Progenitor cell of endocrine pancreas (in vitro differentiated cells): ENCODE measurements at regions not wholly inside any gene's neighbourhood (a gene's known extent, or its start where the extent isn't known, plus 50 kb on each side); places are given as distances from the start of the nearest gene placed in this dataset.
"Not testable (repeated sequence)": the region's sequence is repeated elsewhere in the genome, so short reads cannot be mapped to it uniquely, and the experiment has no call there.

ENCODE experiments used
- DNase-seq: peaks from one replicate; pipeline ENCODE4 v3.0.0; 2021; ENCODE audit warnings: low spot score; ENCODE audit not compliant: unreplicated experiment
- H3K27ac Mint-ChIP-seq: 2 replicates; pipeline ENCODE4 v1.8.0; 2021; ENCODE audit warnings: mild to moderate bottlenecking, moderate library complexity, mixed read lengths
- H3K27me3 Mint-ChIP-seq: 2 replicates; pipeline ENCODE4 v1.8.0; 2021; ENCODE audit warnings: mixed read lengths
- H3K36me3 Mint-ChIP-seq: 2 replicates; pipeline ENCODE4 v1.8.0; 2022; ENCODE audit warnings: mixed read lengths; ENCODE audit not compliant: insufficient read depth
- H3K4me1 Mint-ChIP-seq: 2 replicates; pipeline ENCODE4 v1.8.0; 2021; ENCODE audit warnings: low read depth, mixed read lengths
- H3K4me3 Mint-ChIP-seq: 2 replicates; pipeline ENCODE4 v1.8.0; 2021; ENCODE audit warnings: low read depth, mild to moderate bottlenecking, moderate library complexity, mixed read lengths
- H3K9me3 Mint-ChIP-seq: 2 replicates; pipeline ENCODE4 v1.8.0; 2021; ENCODE audit warnings: low read depth, mixed read lengths
- CTCF ChIP-seq: fragments of 200-600 bp; sonication (generic); IDR thresholded peaks from one replicate; pipeline ENCODE4 v1.5.0; 2021; ENCODE audit warnings: antibody characterized with exemption, mild to moderate bottlenecking; ENCODE audit not compliant: unreplicated experiment

DNA sequence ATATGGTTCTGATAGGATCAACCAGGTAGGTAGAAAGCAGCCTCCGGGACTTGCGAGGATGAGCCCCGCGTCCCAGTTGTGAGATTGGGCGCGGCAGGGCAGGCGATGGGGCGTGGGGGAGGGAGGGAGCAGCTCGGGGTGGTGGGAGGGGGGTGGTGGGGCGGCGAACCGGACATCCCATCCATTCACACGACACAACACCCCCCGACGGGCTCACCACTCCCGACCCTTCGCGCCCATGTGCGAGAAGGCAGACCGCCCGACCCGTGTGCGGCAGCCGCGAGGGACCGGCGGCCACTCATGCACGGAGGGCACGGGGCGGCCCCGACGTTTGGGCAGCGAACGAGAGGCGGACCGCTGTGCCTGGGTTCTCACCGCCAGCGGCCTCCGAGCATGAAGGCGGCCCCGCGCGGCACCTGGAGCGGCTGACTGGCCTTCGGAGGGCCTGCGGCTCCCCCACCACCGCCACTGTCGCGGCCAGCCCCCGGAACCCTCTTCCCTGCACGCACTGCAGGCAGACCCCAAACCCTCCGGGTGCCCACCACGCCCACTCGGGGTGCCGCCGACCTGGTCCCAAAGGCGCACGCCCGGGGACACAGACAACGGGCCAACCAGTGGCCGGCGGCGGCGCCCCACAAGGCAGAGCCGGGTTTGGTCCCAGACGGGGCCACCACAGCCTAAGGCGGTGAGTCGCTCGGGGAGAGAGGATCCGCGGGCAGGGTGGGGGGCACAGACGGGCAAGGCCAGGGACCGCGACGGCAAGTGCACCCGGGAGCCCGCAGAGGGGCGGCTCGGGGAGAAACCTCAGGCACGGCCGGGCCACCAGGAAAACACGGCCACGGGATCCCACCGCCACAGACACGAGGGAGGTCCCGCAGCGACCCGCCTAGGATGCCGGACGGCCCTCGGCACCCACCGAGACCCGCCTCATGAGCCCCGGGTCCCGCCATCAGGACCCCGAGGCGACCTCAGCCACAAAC is 769.2 kb upstream of the DEFB115 start:
- Mint-ChIP-seq H3K27me3 (no peaks in the 10 kb centered on the region), H3K27ac (no peak overlapping the region), H3K4me1 (no peaks in the 10 kb centered on the region), H3K9me3 (peaks cover 30% of the 10 kb centered on the region), H3K4me3 (no peak overlapping the region), H3K36me3 (peaks cover 11% of the 10 kb centered on the region)
- DNase-seq: no peak
- TF ChIP-seq CTCF: no peak

DNA sequence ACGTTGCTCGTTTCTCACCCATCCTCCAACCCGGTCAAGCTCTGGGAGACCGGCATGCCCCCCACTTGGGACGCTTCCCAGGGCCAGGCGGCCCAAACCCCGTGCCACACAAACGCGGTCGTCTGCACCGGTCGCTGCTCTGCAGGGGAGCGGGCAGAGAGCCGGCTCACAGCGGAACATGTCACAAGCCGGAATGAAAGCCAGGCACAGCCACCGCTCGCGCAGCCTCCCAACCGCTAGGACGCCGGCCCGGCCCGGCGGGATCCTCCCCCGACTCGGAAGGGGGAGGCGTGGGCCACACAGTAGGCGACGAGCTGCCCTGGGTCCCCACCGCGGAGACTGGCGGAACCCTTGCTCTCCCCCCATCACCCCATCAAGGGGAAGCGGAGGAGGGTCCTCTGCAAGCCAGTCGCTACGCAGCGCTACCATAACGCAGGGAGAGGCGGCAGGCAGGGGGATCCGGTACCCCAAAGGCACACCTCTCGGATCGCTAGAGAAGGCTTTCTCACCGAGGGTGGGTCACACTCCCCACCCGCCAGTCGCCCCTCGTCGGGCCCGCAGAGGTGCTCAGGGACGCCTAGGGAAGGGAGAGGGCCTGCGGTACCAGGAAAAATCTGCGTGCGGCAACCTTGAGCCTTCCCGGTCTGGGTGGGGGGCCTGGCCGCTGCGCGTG is 768.4 kb upstream of the DEFB115 start:
- Mint-ChIP-seq H3K27ac (no peak overlapping the region), H3K4me3 (no peak overlapping the region), H3K36me3 (peaks cover 9% of the 10 kb centered on the region), H3K4me1 (no peaks in the 10 kb centered on the region), H3K27me3 (no peaks in the 10 kb centered on the region), H3K9me3 (peaks cover 28% of the 10 kb centered on the region)
- TF ChIP-seq CTCF: no peak
- DNase-seq: no peak

DNA sequence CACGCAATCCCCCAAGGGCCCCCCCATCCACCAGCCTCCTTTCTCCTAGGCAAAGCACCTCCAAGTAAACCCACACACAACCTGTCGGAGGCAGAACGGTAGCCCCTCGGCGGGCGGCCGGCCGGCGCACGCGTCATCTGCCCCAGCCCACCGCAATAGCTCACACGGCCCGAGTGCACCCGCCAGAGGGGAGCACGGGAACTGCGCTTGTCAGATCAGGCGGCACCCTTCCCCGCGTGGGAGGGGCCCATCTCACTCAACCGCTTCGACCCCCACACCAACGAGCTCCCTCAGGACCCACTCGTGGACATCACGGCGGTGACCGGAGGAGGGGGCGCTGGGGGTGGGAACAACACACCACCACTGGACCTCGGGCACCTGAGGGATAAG is 767.9 kb upstream of the DEFB115 start:
- H3K4me1 Mint-ChIP-seq: no peaks in the 10 kb centered on the region
- peaks cover 9% of the 10 kb centered on the region for H3K36me3 Mint-ChIP-seq
- H3K4me3 Mint-ChIP-seq: no peak overlapping the region
- no peaks in the 10 kb centered on the region for H3K27me3 Mint-ChIP-seq
- no peak for DNase-seq
- peaks cover 29% of the 10 kb centered on the region for H3K9me3 Mint-ChIP-seq
- H3K27ac Mint-ChIP-seq: no peak overlapping the region
- no peak for TF ChIP-seq CTCF

- TF ChIP-seq CTCF: no peak
- no peaks in the 10 kb centered on the region for H3K27me3 Mint-ChIP-seq
- no peaks in the 10 kb centered on the region for H3K4me1 Mint-ChIP-seq
- no peak for DNase-seq
- peaks cover 8% of the 10 kb centered on the region for H3K36me3 Mint-ChIP-seq
- peaks cover 27% of the 10 kb centered on the region for H3K9me3 Mint-ChIP-seq
- no peak overlapping the region for H3K4me3 Mint-ChIP-seq
- no peak overlapping the region for H3K27ac Mint-ChIP-seq
These were observed 766.4 kb upstream of the DEFB115 start for GRCh38 chr20:30491016-30491415.

GRCh38 chr20:30496656-30497055 is 760.8 kb upstream of the DEFB115 start:
- H3K9me3 Mint-ChIP-seq, H3K36me3 Mint-ChIP-seq, H3K27ac Mint-ChIP-seq, H3K4me3 Mint-ChIP-seq, H3K27me3 Mint-ChIP-seq, DNase-seq, H3K4me1 Mint-ChIP-seq: not testable (repeated sequence)

GRCh38 chr20:30497191-30497590 is 760.3 kb upstream of the DEFB115 start:
- not testable (repeated sequence) for H3K4me3 Mint-ChIP-seq, H3K4me1 Mint-ChIP-seq, H3K27me3 Mint-ChIP-seq, DNase-seq, H3K36me3 Mint-ChIP-seq, H3K27ac Mint-ChIP-seq, H3K9me3 Mint-ChIP-seq
